ENCODE measurements at regions not wholly inside any gene's neighbourhood (a gene's known extent, or its start where the extent isn't known, plus 50 kb on each side); places are given as distances from the start of the nearest gene placed in this dataset.

GRCh38 chr6:14732226-14732843 lies 513.5 kb upstream of the JARID2 start:
- H3K4me1 ChIP-seq (ENCODE audit: control insufficient read depth in 1 of 2, insufficient read depth in 2 of 2, low read length in 2 of 2) = peaks cover 24 to 63% of the 10 kb centered on the region in 2 experiments
- H3K9ac ChIP-seq (ENCODE audit: low read length) = peak overlapping the region; percentile 68
- ChIA-PET POLR2A (no interaction called here), RAD21 (ENCODE audit: low non-redundant PET in 1 of 2, low total read pairs in 2 of 2, uncharacterized antibody in 2 of 2, unreplicated experiment in 2 of 2) (no interaction called here), CTCF (no interaction called here)
- TF ChIP-seq EZH2phosphoT487 (IDR thresholded peaks at IDR 0.05; ENCODE audit: borderline replicate concordance) (no peak), SRF (IDR thresholded peaks at IDR 0.05; ENCODE audit: low read depth) (0 out of 2 replicates have a peak, but pooled peaks have one; percentile 22), RAD21 (IDR thresholded peaks at IDR 0.05; ENCODE audit: low read depth) (no peak), CEBPB (IDR thresholded peaks at IDR 0.05; ENCODE audit: low read depth) (no peak), SIN3A (IDR thresholded peaks at IDR 0.05; ENCODE audit: low read depth) (0 out of 2 replicates have a peak, but pooled peaks have one; percentile 29), TCF7L2 (IDR thresholded peaks at IDR 0.05; ENCODE audit: borderline replicate concordance, extremely low read depth, insufficient read depth, insufficient read length) (no peak), ZBTB33 (IDR thresholded peaks at IDR 0.05; ENCODE audit: extremely low read depth, insufficient replicate concordance, low read length) (no peak), CTCF (IDR thresholded peaks at IDR 0.05 in 2 of 3, conservative IDR thresholded peaks at IDR 0.05 in 1 of 3; ENCODE audit: borderline replicate concordance in 1 of 3, insufficient read depth in 1 of 3, low read depth in 2 of 3, low read length in 2 of 3) (no peak), ATF3 (IDR thresholded peaks at IDR 0.05) (no peak)
- TSS peak; percentile 63 for BruUV-seq (replicated peaks)
- H4K20me1 ChIP-seq (ENCODE audit: insufficient read depth) = no peaks in the 10 kb centered on the region
- no peaks in the 10 kb centered on the region for H3K9me2 ChIP-seq (ENCODE audit: insufficient read depth)
- intact Hi-C loops (cut with micrococcal nuclease) = no loop called here
- DNase-seq (ENCODE audit: low read depth, low spot score) (no peak), ATAC-seq (no peak)
- peak overlapping the region in 1 of 2 experiments; percentile 47; a peak in 2 of 4 replicates for H3K4me3 ChIP-seq (replicated peaks in 1 of 2; ENCODE audit: low read depth in 1 of 2, low read length in 2 of 2)
- no peaks in the 10 kb centered on the region for H3K27me3 ChIP-seq (ENCODE audit: insufficient read depth, low read length)
- H2AFZ ChIP-seq (ENCODE audit: low read depth, low read length, poor library complexity, severe bottlenecking) = peak overlapping the region; percentile 24
- H3K4me2 ChIP-seq (ENCODE audit: low read length) = peak overlapping the region; percentile 73
- no peaks in the 10 kb centered on the region for H3K79me2 ChIP-seq (ENCODE audit: insufficient read depth, low read length)
- no peaks in the 10 kb centered on the region for H3K36me3 ChIP-seq (ENCODE audit: control insufficient read depth in 1 of 2, insufficient read depth in 2 of 2, low read length in 2 of 2)
- no peaks in the 10 kb centered on the region for H3K9me3 ChIP-seq (ENCODE audit: control insufficient read depth in 1 of 2, insufficient read depth in 1 of 2, low read depth in 1 of 2, low read length in 2 of 2)
- H3K27ac ChIP-seq (ENCODE audit: low read depth, low read length) = peak overlapping the region; percentile 77

Data from HCT116 (cell line).